Activated CD8-positive, alpha-beta memory T cell treated with anti-CD3 and anti-CD28 coated beads, Interleukin-2, amount 50 U/mL, for 1 hour (primary cell): ENCODE measurements at regions not wholly inside any gene's neighbourhood (a gene's known extent, or its start where the extent isn't known, plus 50 kb on each side); places are given as distances from the start of the nearest gene placed in this dataset.

Experiments
- DNase-seq: peaks from one replicate; pipeline ENCODE4 v3.0.0-alpha.2; 2020; ENCODE audit errors: extremely low read depth

DNA sequence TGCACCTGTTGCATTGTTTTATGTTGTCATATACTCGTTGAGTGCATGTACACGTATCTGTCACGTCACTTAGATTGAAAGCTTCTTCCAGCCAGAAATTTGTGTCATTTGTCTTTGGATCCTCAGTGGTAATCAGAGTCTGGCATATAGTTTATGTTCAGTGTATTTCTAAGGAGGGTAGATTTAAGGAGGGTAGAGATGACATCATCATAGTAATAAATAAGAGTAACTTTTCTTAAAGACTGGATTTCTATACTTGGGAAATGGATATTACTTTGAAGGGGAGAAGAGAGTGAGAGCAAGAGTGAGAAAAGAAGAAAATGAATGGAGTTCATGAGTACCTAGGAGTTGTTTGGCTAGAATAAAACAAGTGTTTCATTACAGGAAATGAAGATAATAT is 255.0 kb upstream of the SASH1 start:
- no peak for DNase-seq

DNA sequence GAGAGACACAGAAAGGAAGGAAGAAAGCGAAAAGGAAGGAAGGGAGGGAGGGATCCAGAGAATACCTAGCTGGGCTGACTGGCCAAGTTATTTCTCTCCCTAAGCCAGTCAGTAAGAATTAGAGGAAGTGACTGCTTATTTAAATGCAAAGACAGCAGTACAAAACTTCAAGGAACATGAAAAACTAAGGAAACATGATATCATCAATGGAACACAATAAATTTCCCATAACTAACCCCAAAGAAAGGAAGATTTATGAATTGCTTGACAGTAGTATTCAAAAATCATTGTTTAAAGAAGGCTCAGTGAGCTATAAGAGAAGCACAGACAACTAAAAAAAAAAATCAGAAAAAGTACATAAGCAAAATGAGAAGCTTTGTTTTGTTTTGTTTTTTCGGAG is 252.3 kb upstream of the SASH1 start:
- DNase-seq, result no peak

DNA sequence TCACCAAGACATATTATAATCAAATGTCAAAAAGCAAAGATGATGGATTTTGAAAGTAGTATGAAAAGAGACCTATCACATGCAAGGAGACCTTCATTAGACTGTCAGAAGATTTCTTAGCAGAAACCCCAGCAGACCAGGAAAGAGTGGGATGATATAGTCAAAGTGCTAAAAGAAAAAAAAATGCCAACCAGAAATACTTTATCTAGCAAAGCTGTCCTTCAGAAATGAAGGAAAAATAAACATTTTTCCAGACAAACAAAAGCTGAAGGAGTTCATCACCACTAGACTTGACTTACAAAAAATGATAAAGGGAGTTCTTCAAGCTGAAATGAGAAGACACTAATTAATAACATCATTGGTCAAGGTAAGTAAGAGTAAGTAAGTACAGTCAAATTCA is 251.2 kb upstream of the SASH1 start:
- no peak for DNase-seq

DNA sequence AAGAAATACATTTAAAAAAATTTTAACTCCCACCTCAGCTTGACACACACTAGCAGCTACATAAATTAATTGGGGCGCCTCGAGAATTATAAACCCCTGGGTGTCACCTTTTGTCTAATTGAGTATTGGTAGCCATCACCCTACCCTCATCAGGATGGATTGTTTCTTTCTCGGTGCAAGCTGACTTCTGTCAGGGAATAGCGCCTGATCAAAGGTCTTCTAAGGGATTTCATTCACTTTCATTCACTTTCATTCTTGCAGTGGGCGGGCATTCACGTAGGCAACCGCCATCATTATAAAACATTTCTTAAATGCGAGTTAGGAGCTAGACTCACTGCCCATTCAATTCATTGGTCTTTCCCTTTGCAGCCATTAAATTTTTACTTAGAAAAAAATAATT is 239.2 kb upstream of the SASH1 start:
- no peak for DNase-seq

DNA sequence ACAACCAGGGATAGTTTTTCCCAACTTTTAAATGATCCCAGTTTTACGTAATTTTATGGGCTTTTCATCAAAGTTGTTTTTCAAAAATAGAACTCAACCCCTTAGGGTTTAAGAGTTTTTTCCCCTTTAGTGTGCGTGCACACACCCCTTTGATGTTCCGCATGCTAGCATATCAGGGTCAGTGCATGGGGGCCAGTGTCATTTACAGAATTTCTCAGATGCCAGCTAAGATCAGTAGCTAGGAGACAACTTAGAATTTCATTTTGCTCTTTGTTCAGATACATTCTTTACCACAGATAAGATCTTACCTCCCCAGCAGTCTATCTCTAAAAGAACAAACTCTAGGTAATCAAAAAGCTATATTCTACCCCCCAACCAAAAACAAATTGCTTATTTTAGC is 238.5 kb upstream of the SASH1 start:
- no peak for DNase-seq

DNA sequence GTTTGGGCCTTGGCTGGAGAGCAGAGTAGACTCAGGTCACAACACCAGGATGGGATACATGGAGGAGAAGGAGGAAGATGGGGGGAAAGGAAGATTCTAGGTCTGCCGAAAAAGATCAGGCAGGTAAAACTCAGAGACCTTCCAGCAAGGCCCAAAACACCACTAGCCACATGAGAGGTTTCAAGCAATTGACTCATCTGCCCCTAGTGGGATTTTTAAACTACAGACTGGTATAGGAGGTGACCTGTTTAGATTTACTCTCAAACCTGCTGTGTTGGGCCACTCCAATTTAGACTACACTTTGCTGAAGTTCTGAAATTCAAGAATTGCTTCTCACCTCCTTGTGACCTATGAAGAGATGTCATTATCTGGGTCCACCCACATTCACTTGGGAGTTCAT is 236.9 kb upstream of the SASH1 start:
- DNase-seq, result no peak

DNA sequence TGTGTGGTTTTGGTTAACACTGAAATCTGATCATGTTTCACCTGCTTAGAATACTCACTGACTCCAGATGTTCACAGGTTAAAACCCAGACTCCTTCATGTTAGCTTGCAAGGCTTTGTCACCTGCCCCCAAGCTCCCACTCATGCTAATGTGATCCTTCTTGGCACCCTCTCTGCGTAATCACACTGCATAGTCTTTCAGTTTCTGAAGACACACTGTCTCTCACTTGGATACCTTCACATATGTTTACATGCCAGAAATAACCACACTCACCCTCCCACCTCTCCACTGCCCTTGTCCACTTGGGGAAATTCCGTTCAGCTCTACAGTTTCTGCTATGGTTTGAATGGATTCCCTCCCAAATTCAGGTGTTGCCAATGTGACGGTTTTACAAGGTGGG is 234.7 kb upstream of the SASH1 start:
- DNase-seq, result no peak

DNA sequence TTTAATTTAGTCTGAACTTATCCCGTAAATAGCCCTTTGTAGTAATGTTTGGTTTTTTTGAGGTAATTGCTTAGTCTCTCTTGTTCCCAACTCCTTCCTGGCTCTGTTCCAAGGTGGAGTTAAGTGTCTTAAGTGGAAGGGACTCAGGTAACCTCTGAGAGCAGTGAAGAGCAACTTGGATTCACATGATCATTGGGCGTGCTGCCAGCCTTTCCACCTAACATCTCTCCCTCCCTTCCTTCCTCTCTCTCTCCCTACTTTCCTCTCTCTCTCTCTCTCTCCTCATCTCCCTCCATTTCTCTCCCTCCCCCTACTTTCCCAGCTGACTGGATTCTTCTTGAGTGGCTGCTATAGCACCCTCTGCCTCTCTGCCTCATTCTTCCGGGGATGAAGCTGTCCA is 232.9 kb upstream of the SASH1 start:
- no peak for DNase-seq

DNA sequence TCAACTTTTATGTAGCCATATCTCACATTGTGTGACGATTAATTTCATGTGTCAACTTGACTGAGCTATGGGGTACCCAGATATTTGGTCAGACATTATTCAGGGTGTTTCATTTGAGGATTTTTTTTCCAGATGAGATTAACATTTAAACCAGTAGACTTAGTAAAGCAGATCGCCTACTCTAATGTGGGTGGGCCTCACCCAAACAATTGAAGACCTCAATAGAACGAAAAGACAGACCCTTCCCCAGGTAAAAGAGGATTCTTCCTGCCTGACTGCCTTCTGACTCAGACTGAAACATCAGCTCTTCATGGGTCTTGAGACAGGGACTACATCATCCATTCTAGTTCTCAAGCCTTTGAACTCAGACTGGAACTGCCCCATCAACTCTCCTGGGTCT is 231.7 kb upstream of the SASH1 start:
- DNase-seq, result no peak

DNA sequence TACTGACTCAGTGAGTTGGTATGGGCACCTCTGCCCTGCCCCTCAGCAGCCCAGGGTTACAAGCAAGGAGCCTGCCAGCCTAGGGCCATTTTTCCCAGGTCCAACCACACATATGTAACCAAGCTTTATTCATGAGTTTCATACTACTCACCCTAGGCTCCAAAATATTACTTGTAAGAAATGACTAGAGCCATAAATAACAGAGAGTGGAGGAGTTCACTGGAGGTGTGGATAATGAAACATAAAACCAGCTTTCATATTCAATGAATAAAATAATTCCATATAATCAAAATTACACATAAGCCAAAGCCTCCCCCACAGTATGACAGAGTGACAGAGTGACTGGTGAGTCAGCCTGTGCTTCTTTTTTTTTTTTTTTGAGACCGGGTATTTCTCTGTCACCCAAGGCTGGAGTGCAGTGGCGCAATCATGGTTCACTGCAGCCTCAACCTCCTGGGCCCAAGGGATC is 229.8 kb upstream of the SASH1 start:
- no peak for DNase-seq

DNA sequence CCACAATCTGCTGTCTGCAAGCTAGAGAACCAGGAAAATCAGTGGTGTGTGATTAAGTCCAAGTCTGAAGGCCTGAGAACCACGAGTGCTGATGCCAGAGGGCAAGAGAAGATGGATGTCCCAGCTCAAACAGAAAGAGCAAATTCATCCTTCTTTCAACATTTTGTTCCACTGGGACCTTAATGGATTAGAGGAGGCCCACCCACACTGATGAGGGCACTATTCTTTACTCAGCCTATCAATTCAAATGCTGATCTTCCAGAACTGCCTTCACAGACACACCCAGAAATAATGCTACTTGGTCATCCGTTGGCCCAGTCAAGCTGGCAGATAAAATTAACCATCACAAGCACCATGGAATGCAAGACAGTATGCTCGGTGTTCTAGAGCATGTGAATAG is 226.6 kb upstream of the SASH1 start:
- DNase-seq, result no peak

DNA sequence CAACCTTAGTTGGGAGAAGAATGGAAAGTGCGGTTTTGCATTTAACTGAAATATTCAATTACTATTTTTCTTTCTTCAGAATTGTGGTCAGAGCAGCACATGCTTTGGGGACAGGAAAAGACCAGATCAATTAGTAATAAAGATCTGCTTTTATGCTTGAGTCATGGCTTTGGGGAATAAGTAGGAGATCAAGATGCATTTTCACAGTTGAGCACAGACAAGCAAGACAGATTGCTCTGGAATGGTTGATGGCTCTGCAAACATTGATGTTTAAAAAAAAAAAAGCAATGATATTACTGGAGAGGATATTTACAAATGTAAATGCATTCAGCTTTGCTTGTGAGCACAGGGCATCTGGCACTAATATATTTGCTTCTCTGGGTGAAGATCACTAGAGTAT is 224.4 kb upstream of the SASH1 start:
- DNase-seq, result no peak

DNA sequence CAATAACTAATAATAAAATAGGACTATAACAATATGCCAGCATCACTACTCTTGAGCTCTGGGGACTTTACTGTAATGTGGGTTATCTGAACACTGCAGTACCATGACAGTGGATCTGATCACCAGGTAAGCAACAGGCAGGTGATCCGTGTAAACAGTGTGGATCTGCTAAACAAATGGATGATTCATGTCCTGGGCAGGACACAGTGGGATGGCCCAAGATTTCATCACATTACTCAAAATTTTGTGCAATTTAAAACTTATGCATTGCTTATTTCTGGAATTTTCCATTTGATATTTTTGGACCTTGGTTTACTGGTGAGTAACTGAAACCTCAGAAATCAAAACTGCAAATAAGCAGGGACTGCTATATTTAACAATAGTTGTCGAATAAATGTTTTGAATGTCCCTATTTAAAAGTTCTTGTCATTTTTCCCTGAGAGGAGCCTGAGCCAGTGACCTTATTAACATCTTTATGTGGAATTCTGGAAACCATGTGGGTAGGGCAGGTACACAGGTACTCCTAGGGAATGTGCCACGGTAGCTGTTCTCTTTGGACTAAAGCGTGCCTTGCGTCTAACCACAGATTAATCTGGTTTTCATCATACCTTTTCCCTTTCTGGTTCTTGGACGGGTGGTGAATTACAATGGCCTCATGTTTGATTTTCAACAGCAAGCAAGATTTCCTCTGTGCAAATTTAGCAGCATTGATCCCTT is 214.5 kb upstream of the SASH1 start:
- no peak for DNase-seq

DNA sequence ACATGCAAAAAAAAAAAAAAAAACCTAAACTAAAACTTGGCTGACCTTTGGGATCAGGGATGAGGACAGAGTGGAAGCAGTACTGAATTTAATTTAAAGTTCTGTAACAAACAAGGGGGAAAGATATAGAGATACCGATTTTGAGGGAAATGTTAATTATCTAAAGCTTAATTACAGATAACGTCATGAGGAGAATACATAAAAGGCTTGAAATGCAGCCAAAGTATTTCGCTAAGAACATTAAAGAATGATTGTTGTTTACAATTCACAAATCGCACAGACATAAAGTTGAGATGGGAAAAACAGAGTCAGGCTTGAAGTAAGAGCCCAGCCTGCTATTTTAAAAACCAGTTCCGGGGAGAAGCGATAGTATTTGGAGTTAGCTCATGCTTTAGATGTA is 208.0 kb upstream of the SASH1 start:
- no peak for DNase-seq

DNA sequence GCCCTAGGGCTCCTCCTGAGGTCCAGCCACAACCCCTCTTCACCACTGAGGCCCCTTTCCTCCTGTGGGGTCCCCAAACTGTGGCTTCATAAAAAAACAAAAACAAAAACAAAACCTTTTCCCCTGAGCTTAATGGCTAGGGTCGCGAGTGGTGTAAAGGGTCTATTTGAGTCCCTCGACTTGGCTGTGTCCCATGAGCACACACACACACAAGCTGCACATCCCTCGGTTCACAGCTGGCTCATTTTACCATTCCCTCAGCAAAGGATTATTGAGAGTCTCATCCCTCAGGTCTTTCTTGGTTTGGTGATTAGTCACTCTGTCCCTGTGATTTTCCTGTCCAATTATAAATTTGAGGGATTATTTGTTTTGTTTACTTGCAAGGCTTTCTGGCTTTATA is 206.1 kb upstream of the SASH1 start:
- no peak for DNase-seq

DNA sequence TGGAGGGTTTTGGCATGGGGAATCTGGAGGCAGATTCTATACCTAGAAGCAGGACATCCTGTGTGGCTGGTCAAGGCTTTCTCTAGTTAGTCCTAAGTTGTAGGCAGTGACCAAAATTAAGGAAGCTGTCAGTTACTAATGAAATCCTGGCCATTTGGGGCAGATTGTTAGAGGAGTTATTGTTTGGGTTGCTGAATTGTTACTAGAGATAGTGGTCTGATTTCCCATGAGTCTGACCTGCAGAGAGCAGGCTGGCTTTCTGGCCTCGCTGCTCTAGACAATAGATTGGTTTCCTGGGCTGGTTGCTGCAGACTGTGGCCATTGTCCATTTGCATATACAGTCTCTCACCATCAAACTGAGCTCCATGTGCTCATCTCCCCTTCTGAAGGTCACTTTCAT is 205.0 kb upstream of the SASH1 start:
- DNase-seq, result no peak

DNA sequence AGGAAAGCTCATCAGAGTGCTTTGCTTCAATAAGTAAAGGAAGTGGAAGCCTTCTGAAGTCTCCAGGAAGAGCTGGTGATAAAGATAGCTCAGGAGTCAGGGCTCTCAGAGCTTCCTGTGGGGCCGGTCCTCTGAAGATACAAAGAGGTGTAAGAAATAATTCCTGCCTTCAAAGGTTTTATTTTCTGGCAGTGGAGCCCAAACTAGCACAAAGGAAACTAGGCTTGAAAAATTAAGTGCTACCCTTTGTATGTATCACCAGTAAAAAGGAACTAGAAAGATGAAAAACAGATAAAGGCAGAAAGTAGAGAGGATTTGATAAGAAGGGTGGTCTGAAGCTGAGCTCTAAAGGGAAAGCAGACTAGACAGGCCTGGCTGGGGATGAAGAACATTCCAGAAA is 204.1 kb upstream of the SASH1 start:
- no peak for DNase-seq

DNA sequence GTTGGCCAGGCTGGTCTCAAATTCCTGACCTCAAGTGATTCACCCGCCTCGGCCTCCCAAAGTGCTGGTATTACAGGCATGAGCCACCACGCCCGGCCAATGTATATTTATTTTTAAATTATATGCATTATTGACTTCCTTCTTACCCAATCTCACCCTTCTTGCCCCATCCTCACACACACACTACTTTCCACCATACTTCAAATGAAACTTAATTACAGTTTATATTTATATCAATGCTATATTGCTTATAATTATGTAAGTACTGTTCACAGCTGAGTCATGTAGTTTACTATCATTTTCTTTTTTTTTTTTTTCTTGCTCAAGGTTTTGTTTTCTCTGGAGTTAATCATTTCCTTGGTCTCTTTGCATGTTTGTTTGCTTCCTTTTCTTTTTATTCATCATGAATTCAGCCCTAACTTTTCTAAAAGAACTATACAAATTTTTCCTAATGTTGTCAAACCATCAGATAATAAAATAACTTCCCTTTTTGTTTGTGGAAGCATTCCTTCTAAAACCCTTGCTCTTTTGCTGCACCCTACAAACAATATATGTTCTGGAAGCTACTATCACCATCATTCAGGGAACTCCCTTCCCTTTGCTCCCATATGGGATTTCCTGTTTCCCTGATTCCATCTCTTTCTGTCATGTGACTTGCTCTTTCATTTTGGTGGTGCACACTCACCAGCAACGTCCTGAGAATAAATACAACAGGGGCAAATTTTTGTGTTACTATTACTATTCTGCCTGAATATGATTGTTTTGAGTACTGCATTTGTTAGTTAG is 201.7 kb upstream of the SASH1 start:
- DNase-seq, result no peak

DNA sequence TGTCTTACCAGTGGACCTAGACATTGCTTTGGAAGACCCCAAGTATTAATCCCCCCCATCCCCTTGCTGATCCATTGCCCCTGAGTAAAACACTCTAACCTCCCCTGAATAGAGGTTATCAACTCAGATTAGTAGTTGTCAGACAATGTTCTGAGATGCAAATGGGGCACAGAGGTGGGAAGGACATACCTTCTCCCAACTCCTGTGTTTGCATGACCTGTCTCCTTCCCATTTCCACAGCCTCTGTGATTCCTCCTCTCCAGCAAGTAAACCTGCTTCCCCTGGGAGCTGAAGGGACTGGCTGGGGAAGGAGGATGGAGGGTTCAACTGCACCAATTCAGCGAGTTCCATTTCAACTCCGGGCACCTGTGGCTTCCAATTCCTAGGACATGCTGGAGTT is 199.8 kb upstream of the SASH1 start:
- DNase-seq, result no peak

DNA sequence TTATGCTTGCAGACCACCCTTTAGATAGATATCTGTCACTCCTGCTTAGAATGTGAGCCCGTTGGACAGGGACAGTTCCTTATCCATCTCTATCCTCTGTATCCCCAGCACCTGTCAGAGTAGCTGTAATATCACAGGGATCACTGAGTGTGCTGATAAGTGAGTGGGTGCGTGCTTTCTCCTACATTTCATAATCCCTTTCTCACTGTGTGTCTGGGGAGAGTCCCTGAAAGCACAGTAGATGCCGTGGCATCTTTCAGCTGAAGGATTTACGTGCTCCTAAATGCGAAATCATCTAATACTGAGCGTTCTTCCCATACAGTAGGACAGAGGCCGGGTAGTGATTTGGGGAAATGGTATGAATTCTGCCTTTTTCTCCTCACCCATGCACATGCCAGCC is 198.9 kb upstream of the SASH1 start:
- no peak for DNase-seq

DNA sequence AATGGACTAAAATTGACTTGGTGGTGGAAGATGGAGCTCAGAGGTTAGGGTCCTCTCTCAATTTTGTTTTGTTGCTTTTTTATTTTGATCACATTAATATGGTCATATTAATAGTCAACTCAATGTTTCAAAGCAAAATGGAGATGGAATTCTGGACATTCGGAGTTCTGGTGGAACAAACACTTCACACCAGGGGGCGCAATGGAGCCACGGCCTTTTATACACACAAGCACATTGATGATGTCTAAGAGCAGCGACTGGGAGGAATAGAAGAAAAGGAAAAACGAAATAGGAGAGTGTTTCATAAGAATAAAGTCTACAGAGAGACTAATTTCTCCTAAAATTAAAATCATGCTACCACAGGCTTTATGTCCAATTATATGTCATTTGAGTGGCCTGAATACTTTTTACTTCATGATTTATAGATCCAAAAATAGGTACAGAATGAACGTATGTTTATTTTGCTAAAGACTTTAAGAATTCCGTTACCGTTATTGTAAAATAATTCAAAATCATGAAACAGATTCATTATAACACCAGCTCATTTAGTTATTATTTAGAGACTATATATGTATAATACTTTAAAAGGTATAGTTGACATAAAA is 197.6 kb upstream of the SASH1 start:
- no peak for DNase-seq

DNA sequence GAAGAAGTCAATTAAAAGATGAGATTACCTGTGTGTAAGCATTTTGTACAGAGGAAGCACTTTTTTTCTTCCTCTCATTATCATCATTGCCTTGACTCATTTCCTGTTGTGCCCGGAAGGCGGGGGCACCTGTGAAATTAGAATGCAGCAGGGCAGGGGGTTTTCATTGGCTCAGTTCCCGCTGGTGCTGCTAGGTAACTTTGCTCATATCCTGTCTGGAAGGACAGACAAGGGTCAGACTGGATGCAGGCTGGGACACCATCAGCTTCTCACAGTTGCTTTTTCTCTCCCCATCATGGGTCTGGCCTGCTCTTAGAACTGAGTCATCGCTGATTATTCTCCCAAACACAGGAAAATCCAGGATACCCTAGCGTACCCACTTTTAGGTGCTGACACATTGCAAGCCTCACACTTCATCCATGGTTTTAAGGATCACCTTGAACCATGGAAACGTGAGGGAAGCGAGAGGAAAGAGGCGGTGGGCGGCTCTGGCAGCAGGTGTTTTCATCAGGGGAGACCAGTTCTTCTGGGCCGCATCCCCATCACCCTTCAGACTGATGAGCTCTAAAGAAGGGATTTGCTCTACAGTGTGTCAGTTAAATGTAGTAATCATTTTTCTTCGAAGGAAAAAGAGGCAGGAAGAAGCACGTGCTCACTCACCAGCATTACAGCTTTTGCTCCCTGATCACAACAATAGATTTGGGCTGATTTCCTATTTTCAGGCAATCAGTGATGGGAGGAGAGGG is 195.7 kb upstream of the SASH1 start:
- DNase-seq, result no peak

DNA sequence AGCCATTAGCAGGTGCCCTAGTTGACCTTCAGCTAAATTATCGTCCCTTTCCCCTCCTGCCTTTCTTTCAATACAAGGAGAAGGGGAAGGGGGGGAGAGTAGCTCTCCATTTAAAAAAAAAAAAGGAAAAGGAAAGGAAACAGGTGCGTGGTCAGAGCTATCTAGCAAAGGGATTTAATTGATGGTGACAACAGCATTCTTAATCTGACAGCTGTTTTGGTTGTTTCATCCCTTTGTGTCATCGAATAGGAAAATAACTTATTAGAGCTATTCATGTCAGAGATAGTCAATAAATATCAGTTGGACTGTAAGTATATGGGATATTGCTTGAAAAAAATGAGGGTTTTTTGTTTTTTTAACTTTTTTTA is 195.2 kb upstream of the SASH1 start:
- DNase-seq, result no peak
